CD4-positive, CD25-positive, alpha-beta regulatory T cell (primary cell): ENCODE measurements at regions not wholly inside any gene's neighbourhood (a gene's known extent, or its start where the extent isn't known, plus 50 kb on each side); places are given as distances from the start of the nearest gene placed in this dataset.

Source experiments
- ATAC-seq, 2 donors: fragments of 150-1000 bp; cut with Tn5 transposase; one replicate each; pipeline ENCODE4 v1.10.0; 2021; ENCODE audit warnings: low read depth in 2 of 2, moderate number of reproducible peaks in 2 of 2, moderate library complexity in 1 of 2
- DNase-seq, 3 donors: peaks; one replicate each; pipeline versions ENCODE4 v3.0.0 to v3.0.0-alpha.2; 2012 to 2022; ENCODE audit warnings: mixed read lengths in 1 of 3
- H3K27ac ChIP-seq: one replicate; pipeline ENCODE4 v1.7.0; 2013; ENCODE audit warnings: mild to moderate bottlenecking, low read length; ENCODE audit not compliant: insufficient read depth, poor library complexity, severe bottlenecking
- H3K27me3 ChIP-seq: one replicate; pipeline ENCODE4 v1.7.0; 2013; ENCODE audit warnings: low read length; ENCODE audit not compliant: control insufficient read depth, insufficient read depth
- H3K36me3 ChIP-seq: one replicate; pipeline ENCODE4 v1.7.0; 2013; ENCODE audit warnings: mild to moderate bottlenecking, low read length, moderate library complexity; ENCODE audit not compliant: control insufficient read depth, insufficient read depth
- H3K4me1 ChIP-seq: 2 replicates; pipeline ENCODE4 v1.7.0; 2013; ENCODE audit warnings: mild to moderate bottlenecking, low read length; ENCODE audit not compliant: insufficient read depth, control insufficient read depth, poor library complexity, severe bottlenecking
- H3K4me3 ChIP-seq: one replicate; pipeline ENCODE4 v1.7.0; 2013; ENCODE audit warnings: low read depth, mild to moderate bottlenecking, low read length, moderate library complexity
- H3K9me3 ChIP-seq, 2 experiments: 1 replicate in 1 of 2; 2 replicates in 1 of 2; pipeline ENCODE4 v1.7.0; 2013; ENCODE audit warnings: low read length in 2 of 2, mild to moderate bottlenecking in 1 of 2, moderate library complexity in 1 of 2; ENCODE audit not compliant: control insufficient read depth in 2 of 2
- H3K27ac Mint-ChIP-seq, 3 donors: one replicate each; pipeline ENCODE4 v1.8.0; 2020 to 2022; ENCODE audit warnings: mild to moderate bottlenecking in 3 of 3, mixed read lengths in 3 of 3, moderate library complexity in 2 of 3
- H3K27me3 Mint-ChIP-seq: one replicate; pipeline ENCODE4 v1.8.0; 2022; ENCODE audit warnings: mild to moderate bottlenecking, mixed read lengths
- H3K36me3 Mint-ChIP-seq: one replicate; pipeline ENCODE4 v1.8.0; 2020; ENCODE audit warnings: mixed read lengths
- H3K4me1 Mint-ChIP-seq, 4 donors: one replicate each; pipeline ENCODE4 v1.8.0; 2020 to 2022; ENCODE audit warnings: mixed read lengths in 4 of 4, mild to moderate bottlenecking in 1 of 4
- H3K4me3 Mint-ChIP-seq, 4 donors: one replicate each; pipeline ENCODE4 v1.8.0; 2020 to 2022; ENCODE audit warnings: mild to moderate bottlenecking in 4 of 4, mixed read lengths in 4 of 4, moderate library complexity in 3 of 4
- H3K9me3 Mint-ChIP-seq, 7 donors: one replicate each; pipeline ENCODE4 v1.8.0; 2020 to 2022; ENCODE audit warnings: mixed read lengths in 7 of 7, mild to moderate bottlenecking in 3 of 7, moderate library complexity in 2 of 7

- peaks cover 0 to 5% (median 0%) of the 10 kb centered on the region in 7 donors for H3K9me3 Mint-ChIP-seq
- no peak overlapping the region for H3K4me3 ChIP-seq
- H3K4me1 ChIP-seq = no peaks in the 10 kb centered on the region
- H3K9me3 ChIP-seq = no peaks in the 10 kb centered on the region
- ATAC-seq (no peak), DNase-seq (no peak)
- H3K4me3 Mint-ChIP-seq = no peak overlapping the region
- no peak overlapping the region for H3K27ac ChIP-seq
- no peaks in the 10 kb centered on the region for H3K27me3 ChIP-seq
- H3K36me3 Mint-ChIP-seq = no peaks in the 10 kb centered on the region
- peaks cover 4% of the 10 kb centered on the region for H3K27me3 Mint-ChIP-seq
- H3K4me1 Mint-ChIP-seq = no peaks in the 10 kb centered on the region
- H3K36me3 ChIP-seq = no peaks in the 10 kb centered on the region
- H3K27ac Mint-ChIP-seq = no peak overlapping the region
Observed at GRCh38 chr7:121634356-121634755, 238.2 kb upstream of the FAM3C start.

- H3K27ac Mint-ChIP-seq = no peak overlapping the region
- no peak for ATAC-seq
- DNase-seq = no peak
- Histone ChIP-seq H3K27me3 (no peaks in the 10 kb centered on the region), H3K4me3 (no peak overlapping the region), H3K36me3 (no peaks in the 10 kb centered on the region), H3K4me1 (no peaks in the 10 kb centered on the region), H3K27ac (no peak overlapping the region), H3K9me3 (no peaks in the 10 kb centered on the region)
- no peak overlapping the region for H3K4me3 Mint-ChIP-seq
- peaks cover 4% of the 10 kb centered on the region for H3K27me3 Mint-ChIP-seq
- no peaks in the 10 kb centered on the region for H3K4me1 Mint-ChIP-seq
- H3K9me3 Mint-ChIP-seq = peaks cover 0 to 6% (median 0%) of the 10 kb centered on the region in 7 donors
- H3K36me3 Mint-ChIP-seq = no peaks in the 10 kb centered on the region
Observed at GRCh38 chr7:121633186-121633585, 237.1 kb upstream of the FAM3C start.

GRCh38 chr7:121624958-121625357 lies 228.8 kb upstream of the FAM3C start:
- DNase-seq = no peak
- H3K4me1 ChIP-seq = no peaks in the 10 kb centered on the region
- H3K9me3 ChIP-seq = no peaks in the 10 kb centered on the region
- H3K27ac Mint-ChIP-seq = no peak overlapping the region
- no peaks in the 10 kb centered on the region for H3K36me3 Mint-ChIP-seq
- H3K4me1 Mint-ChIP-seq = no peaks in the 10 kb centered on the region
- no peak overlapping the region for H3K27ac ChIP-seq
- H3K27me3 Mint-ChIP-seq = no peaks in the 10 kb centered on the region
- no peak for ATAC-seq
- H3K9me3 Mint-ChIP-seq = peaks cover 0 to 4% (median 0%) of the 10 kb centered on the region in 7 donors
- no peak overlapping the region for H3K4me3 ChIP-seq
- no peaks in the 10 kb centered on the region for H3K27me3 ChIP-seq
- H3K36me3 ChIP-seq = no peaks in the 10 kb centered on the region
- no peak overlapping the region for H3K4me3 Mint-ChIP-seq

- no peaks in the 10 kb centered on the region for H3K9me3 ChIP-seq
- ATAC-seq (no peak), DNase-seq (no peak)
- Mint-ChIP-seq H3K4me1 (no peaks in the 10 kb centered on the region), H3K9me3 (peaks cover 0 to 2% (median 0%) of the 10 kb centered on the region in 7 donors), H3K27me3 (no peaks in the 10 kb centered on the region), H3K4me3 (no peak overlapping the region), H3K27ac (no peak overlapping the region), H3K36me3 (no peaks in the 10 kb centered on the region)
- no peaks in the 10 kb centered on the region for H3K27me3 ChIP-seq
- H3K4me1 ChIP-seq = no peaks in the 10 kb centered on the region
- H3K27ac ChIP-seq = no peak overlapping the region
- H3K4me3 ChIP-seq = no peak overlapping the region
- H3K36me3 ChIP-seq = no peaks in the 10 kb centered on the region
Observed at GRCh38 chr7:121623130-121623872, 227.2 kb upstream of the FAM3C start.

- H3K9me3 Mint-ChIP-seq = peaks cover 0 to 2% (median 0%) of the 10 kb centered on the region in 7 donors
- H3K4me3 Mint-ChIP-seq = no peak overlapping the region
- Histone ChIP-seq H3K36me3 (no peaks in the 10 kb centered on the region), H3K27ac (no peak overlapping the region), H3K9me3 (no peaks in the 10 kb centered on the region), H3K4me3 (no peak overlapping the region), H3K27me3 (no peaks in the 10 kb centered on the region), H3K4me1 (no peaks in the 10 kb centered on the region)
- no peaks in the 10 kb centered on the region for H3K27me3 Mint-ChIP-seq
- H3K27ac Mint-ChIP-seq = no peak overlapping the region
- H3K4me1 Mint-ChIP-seq = no peaks in the 10 kb centered on the region
- H3K36me3 Mint-ChIP-seq = no peaks in the 10 kb centered on the region
- ATAC-seq = no peak
- no peak for DNase-seq
Observed at GRCh38 chr7:121621937-121622336, 225.8 kb upstream of the FAM3C start.

DNA sequence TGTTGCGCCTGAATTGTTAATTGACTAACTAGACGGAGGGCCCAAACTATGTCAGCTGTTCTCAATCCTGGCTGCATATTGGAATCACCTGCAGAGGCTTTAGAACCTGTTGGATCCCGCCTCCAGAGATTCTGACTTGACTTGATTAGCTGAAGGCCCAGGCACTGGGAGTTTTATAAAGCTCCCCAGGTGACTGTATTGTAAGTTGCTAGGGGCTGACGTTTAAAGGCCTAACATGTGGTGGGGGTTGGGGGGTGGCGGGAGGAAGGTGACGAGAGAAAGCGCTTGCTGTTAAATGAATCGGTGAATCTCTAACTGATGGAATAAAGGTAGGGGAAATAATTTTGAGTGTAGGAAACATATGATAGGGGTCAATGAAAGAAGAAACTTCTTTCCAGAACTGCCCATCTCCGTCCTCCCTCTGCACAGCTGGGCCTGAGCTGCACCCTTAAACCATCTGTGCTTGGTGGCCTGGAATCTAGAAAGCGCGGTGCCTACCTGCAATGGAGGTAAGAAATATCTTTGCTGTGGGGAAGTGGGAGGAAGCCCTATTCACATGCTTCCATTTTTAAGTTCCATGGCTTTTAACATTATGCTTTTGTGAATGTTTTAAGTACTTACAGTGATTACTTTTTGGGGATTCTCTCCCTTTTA lies 225.0 kb upstream of the FAM3C start:
- ATAC-seq (no peak), DNase-seq (no peak)
- H3K4me1 Mint-ChIP-seq = no peaks in the 10 kb centered on the region
- Histone ChIP-seq H3K4me3 (no peak overlapping the region), H3K27ac (no peak overlapping the region), H3K27me3 (no peaks in the 10 kb centered on the region), H3K36me3 (no peaks in the 10 kb centered on the region), H3K9me3 (no peaks in the 10 kb centered on the region), H3K4me1 (no peaks in the 10 kb centered on the region)
- no peak overlapping the region for H3K4me3 Mint-ChIP-seq
- no peak overlapping the region for H3K27ac Mint-ChIP-seq
- no peaks in the 10 kb centered on the region for H3K36me3 Mint-ChIP-seq
- peaks cover 0 to 2% (median 0%) of the 10 kb centered on the region in 7 donors for H3K9me3 Mint-ChIP-seq
- no peaks in the 10 kb centered on the region for H3K27me3 Mint-ChIP-seq

DNA sequence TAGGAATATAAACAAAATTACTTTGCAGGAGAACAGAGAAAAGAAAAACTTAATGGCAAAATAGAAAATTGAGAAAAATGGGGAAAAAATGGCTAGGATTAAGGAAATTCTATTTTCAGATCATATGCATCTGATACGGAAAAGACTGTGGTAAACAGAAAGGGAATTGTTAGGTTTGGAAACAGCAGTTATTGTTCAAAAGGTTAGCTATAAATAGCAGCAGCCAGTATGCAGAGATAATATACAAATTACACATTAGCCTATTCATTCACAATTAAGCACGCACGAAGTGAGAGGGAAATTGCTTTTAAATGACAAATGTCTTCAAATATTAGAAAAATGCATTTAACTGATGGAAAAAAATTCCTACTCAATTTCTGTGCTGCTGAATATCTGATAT lies 224.1 kb upstream of the FAM3C start:
- Mint-ChIP-seq H3K9me3 (peaks cover 0 to 2% (median 0%) of the 10 kb centered on the region in 7 donors), H3K36me3 (no peaks in the 10 kb centered on the region), H3K4me3 (no peak overlapping the region), H3K27me3 (no peaks in the 10 kb centered on the region), H3K4me1 (no peaks in the 10 kb centered on the region), H3K27ac (no peak overlapping the region)
- Histone ChIP-seq H3K4me3 (no peak overlapping the region), H3K9me3 (no peaks in the 10 kb centered on the region), H3K27ac (no peak overlapping the region), H3K36me3 (no peaks in the 10 kb centered on the region), H3K27me3 (no peaks in the 10 kb centered on the region), H3K4me1 (no peaks in the 10 kb centered on the region)
- no peak for ATAC-seq
- no peak for DNase-seq

- Mint-ChIP-seq H3K36me3 (no peaks in the 10 kb centered on the region), H3K27me3 (no peaks in the 10 kb centered on the region), H3K4me1 (no peaks in the 10 kb centered on the region), H3K4me3 (no peak overlapping the region), H3K27ac (no peak overlapping the region), H3K9me3 (peaks cover 0 to 4% (median 0%) of the 10 kb centered on the region in 7 donors)
- no peak overlapping the region for H3K27ac ChIP-seq
- ATAC-seq = no peak
- H3K4me1 ChIP-seq = no peaks in the 10 kb centered on the region
- H3K4me3 ChIP-seq = no peak overlapping the region
- H3K36me3 ChIP-seq = no peaks in the 10 kb centered on the region
- no peak for DNase-seq
- H3K27me3 ChIP-seq = no peaks in the 10 kb centered on the region
- H3K9me3 ChIP-seq = no peaks in the 10 kb centered on the region
Observed at GRCh38 chr7:121618182-121618581, 222.1 kb upstream of the FAM3C start.
